ENCODE measurements at regions not wholly inside any gene's neighbourhood (a gene's known extent, or its start where the extent isn't known, plus 50 kb on each side); places are given as distances from the start of the nearest gene placed in this dataset.

DNA sequence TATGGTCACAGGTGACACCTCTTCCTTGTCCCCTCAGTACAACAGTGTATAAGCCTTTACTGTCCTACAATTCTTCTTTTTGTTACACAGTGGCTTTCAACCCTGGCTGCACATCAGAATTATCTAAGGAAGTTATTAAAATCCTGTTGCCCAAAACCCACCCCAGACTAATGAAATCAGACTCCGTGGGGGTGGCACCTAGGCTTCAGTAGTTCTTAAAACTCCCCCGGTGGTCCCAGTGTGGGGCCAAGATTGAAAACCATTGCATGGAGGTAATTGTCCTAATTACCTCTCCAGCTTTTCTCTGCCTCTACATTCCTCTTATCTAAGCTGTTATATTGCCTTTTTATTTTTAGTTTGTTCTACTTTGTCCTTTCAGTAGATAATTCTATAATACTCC is 172.8 kb downstream of the DAD1 start:
- Histone ChIP-seq H3K18ac (ENCODE audit: extremely low read depth, low read length) (no peak overlapping the region), H2BK120ac (replicated peaks; ENCODE audit: low read depth, low read length) (no peak overlapping the region), H3K27ac (ENCODE audit: low read depth, low read length) (no peak overlapping the region), H4K20me1 (replicated peaks in 1 of 2; ENCODE audit: control insufficient read depth in 1 of 2, insufficient read depth in 2 of 2, low read length in 2 of 2) (no peaks in the 10 kb centered on the region), H3K4me3 (ENCODE audit: extremely low read depth in 1 of 4, insufficient read depth in 2 of 4, low read depth in 3 of 4, low read length in 4 of 4) (no peak overlapping the region), H3K4me2 (ENCODE audit: insufficient read depth in 1 of 2, low read depth in 2 of 2, low read length in 2 of 2) (no peak overlapping the region), H4K8ac (ENCODE audit: extremely low read depth, insufficient read depth, low read length) (no peak overlapping the region), H2AFZ (ENCODE audit: low read length) (no peak overlapping the region), H2BK12ac (ENCODE audit: low read depth, low read length) (no peak overlapping the region), H3K79me2 (ENCODE audit: control insufficient read depth in 1 of 2, insufficient read depth in 2 of 2, low read length in 2 of 2) (no peaks in the 10 kb centered on the region), H3K4ac (replicated peaks; ENCODE audit: insufficient read length, low read depth, low read length) (no peak overlapping the region), H3K23me2 (ENCODE audit: low read depth, low read length) (no peaks in the 10 kb centered on the region), H4K5ac (ENCODE audit: insufficient read length, low read depth, low read length) (no peak overlapping the region), H3K23ac (ENCODE audit: insufficient read length) (no peak overlapping the region), H3K14ac (ENCODE audit: insufficient read length) (no peak overlapping the region), H3K79me1 (ENCODE audit: low read depth, low read length) (no peaks in the 10 kb centered on the region), H3K36me3 (ENCODE audit: control insufficient read depth in 2 of 4, insufficient read depth in 4 of 4, low read length in 3 of 4) (no peaks in the 10 kb centered on the region), H2BK15ac (ENCODE audit: low read length) (no peak overlapping the region), H3K4me1 (replicated peaks in 1 of 4; ENCODE audit: control insufficient read depth in 3 of 4, insufficient read depth in 4 of 4, low read length in 3 of 4) (peaks cover 0 to 5% (median 2%) of the 10 kb centered on the region in 4 experiments; a peak in 3 of 7 replicates), H2BK5ac (ENCODE audit: low read depth, low read length) (no peak overlapping the region), H2BK20ac (ENCODE audit: low read length) (no peak overlapping the region), H3K56ac (replicated peaks; ENCODE audit: insufficient read length, low read depth, low read length) (no peak overlapping the region), H4K91ac (replicated peaks; ENCODE audit: insufficient read length, low read length) (no peak overlapping the region), H3K9ac (replicated peaks in 1 of 4; ENCODE audit: extremely low read depth in 1 of 4, low read depth in 3 of 4, low read length in 3 of 4) (no peak overlapping the region), H3K27me3 (replicated peaks in 1 of 4; ENCODE audit: control insufficient read depth in 3 of 4, extremely low read depth in 1 of 4, insufficient read depth in 3 of 4, low read length in 3 of 4) (no peaks in the 10 kb centered on the region), H3K9me3 (ENCODE audit: insufficient read depth in 2 of 2, low read depth in 1 of 2, low read length in 1 of 2) (no peaks in the 10 kb centered on the region), H2AK5ac (ENCODE audit: low read depth, low read length) (no peak overlapping the region)
- no peak for FAIRE-seq
- WGBS, 2 experiments (ENCODE audit: extremely low coverage in 1 of 2, insufficient coverage in 1 of 2, insufficient read length in 1 of 2, insufficient replicate concordance in 2 of 2, low coverage in 1 of 2, low lambda C conversion rate in 2 of 2, missing lambda C conversion rate in 1 of 2): 86% methylated on average over 2 of the region's 2 CpGs; no CpG with 5 or more reads in 1 of the 2 experiments
- POLR2A ChIA-PET (ENCODE audit: partially characterized antibody): no interaction called here
- DNase-seq (ENCODE audit: low read depth in 1 of 2, low spot score in 2 of 2): no peak
- CTCF ChIA-PET (ENCODE audit: partially characterized antibody): interaction anchor here (1.0 to 1.5 kb wide), 2 partner anchors 41 to 96 kb away, joined by 3 read pairs; no protein-coding TSS in a partner anchor
- TF ChIP-seq TEAD4 (IDR thresholded peaks at IDR 0.05; ENCODE audit: low read depth, low read length) (no peak), NANOG (IDR thresholded peaks at IDR 0.05; ENCODE audit: insufficient read depth, low read depth, low read length, poor library complexity, severe bottlenecking) (no peak), RFX5 (IDR thresholded peaks at IDR 0.05; ENCODE audit: borderline replicate concordance, low read depth, low read length) (no peak), BRCA1 (IDR thresholded peaks at IDR 0.05; ENCODE audit: low read depth, low read length) (no peak)
